ENCODE measurements at regions not wholly inside any gene's neighbourhood (a gene's known extent, or its start where the extent isn't known, plus 50 kb on each side); places are given as distances from the start of the nearest gene placed in this dataset.

DNA sequence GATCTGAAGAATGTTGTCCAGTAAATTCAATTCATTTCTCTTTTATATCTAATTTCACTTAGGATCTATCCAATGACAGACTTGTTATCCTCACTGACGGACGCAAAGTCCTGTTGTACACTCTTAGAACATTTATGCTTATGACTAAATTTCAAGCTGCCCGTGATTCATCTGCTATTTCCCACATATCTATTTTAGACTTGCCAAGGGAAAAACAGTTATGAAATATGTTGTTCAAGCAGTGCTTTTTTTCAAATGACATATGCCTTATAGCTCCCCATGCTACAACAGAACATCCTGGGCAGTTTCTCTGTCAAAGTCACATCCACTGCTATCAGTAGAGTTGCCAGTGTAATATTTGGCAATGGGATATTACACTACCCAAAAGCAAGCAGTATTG, 94.2 kb upstream of the CBLN2 start:
- H3K4me3 ChIP-seq (ENCODE audit: control insufficient read depth, low read depth, low read length): no peak overlapping the region
- TF ChIP-seq, protein P1, sequence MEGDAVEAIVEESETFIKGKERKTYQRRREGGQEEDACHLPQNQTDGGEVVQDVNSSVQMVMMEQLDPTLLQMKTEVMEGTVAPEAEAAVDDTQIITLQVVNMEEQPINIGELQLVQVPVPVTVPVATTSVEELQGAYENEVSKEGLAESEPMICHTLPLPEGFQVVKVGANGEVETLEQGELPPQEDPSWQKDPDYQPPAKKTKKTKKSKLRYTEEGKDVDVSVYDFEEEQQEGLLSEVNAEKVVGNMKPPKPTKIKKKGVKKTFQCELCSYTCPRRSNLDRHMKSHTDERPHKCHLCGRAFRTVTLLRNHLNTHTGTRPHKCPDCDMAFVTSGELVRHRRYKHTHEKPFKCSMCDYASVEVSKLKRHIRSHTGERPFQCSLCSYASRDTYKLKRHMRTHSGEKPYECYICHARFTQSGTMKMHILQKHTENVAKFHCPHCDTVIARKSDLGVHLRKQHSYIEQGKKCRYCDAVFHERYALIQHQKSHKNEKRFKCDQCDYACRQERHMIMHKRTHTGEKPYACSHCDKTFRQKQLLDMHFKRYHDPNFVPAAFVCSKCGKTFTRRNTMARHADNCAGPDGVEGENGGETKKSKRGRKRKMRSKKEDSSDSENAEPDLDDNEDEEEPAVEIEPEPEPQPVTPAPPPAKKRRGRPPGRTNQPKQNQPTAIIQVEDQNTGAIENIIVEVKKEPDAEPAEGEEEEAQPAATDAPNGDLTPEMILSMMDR (IDR thresholded peaks at IDR 0.05; ENCODE audit: control insufficient read depth, insufficient read depth, low read depth, low read length, missing control alignments): no peak
- no peak for DNase-seq (ENCODE audit: low read depth)

DNA sequence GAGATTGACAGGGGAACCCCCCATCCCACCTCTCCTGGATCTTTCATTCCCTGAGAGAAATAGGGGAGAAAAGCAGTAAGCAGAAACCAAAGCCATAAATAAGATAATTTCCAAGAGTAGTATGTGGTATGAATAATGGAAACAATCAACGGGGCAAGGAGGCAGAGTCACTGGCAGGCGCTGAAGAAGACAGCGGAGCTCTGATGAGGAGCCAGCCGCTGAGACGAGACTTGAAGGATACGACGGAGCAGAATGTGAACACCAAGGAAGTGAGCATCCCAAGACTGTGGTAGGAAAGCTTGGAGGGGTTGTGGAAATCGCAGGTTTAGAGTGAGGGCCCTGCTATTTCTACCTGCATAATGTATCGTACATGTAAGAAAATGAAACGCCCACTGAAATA, 93.6 kb upstream of the CBLN2 start:
- no peak for DNase-seq (ENCODE audit: low read depth)
- TF ChIP-seq, protein P1 (IDR thresholded peaks at IDR 0.05; ENCODE audit: control insufficient read depth, insufficient read depth, low read depth, low read length, missing control alignments): no peak
- H3K4me3 ChIP-seq (ENCODE audit: control insufficient read depth, low read depth, low read length): no peak overlapping the region

DNA sequence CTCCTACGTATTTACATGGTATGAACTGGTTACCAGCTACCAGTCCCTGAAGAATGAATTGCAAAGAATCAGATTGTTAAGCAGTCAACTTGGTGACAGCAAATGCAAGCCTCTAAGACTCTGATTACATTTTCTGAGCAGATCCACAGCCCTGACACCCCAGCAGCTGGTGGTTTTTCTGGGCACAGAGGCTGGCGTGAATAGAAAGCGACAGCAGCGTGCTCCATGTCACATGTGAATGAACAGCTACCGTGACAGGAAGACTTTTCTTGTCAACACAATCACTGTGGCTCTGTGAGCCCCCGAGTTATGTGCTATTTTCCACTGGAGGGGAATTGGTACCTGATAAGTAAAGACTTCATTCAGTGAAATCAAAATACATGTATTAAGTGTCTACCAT, 93.2 kb upstream of the CBLN2 start:
- TF ChIP-seq, protein P1 (IDR thresholded peaks at IDR 0.05; ENCODE audit: control insufficient read depth, insufficient read depth, low read depth, low read length, missing control alignments): no peak
- no peak overlapping the region for H3K4me3 ChIP-seq (ENCODE audit: control insufficient read depth, low read depth, low read length)
- no peak for DNase-seq (ENCODE audit: low read depth)

DNA sequence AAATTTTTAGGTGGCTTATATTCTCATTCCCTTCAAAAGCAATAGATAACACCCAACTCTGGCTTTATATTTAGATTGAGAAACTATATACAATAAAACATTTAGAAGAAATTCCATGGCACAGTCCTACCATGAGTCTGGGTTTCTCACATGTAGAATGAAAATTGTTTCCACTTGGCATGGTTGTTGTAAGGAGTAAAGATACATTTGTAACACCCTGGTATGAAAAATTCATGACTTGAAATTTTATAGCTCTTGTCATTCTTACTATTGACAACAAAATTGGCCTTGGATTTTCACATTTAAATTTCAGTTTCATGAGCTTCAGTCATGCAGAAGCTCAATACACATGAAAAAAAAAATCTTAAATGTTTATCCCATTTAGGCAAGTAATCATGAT, 92.5 kb upstream of the CBLN2 start:
- no peak overlapping the region for H3K4me3 ChIP-seq (ENCODE audit: control insufficient read depth, low read depth, low read length)
- TF ChIP-seq, protein P1 (IDR thresholded peaks at IDR 0.05; ENCODE audit: control insufficient read depth, insufficient read depth, low read depth, low read length, missing control alignments): no peak
- DNase-seq (ENCODE audit: low read depth): no peak

- TF ChIP-seq, protein P1 (IDR thresholded peaks at IDR 0.05; ENCODE audit: control insufficient read depth, insufficient read depth, low read depth, low read length, missing control alignments): no peak
- H3K4me3 ChIP-seq (ENCODE audit: control insufficient read depth, low read depth, low read length): no peak overlapping the region
- no peak for DNase-seq (ENCODE audit: low read depth)
These were observed 90.4 kb upstream of the CBLN2 start for GRCh38 chr18:72634500-72634899.

DNA sequence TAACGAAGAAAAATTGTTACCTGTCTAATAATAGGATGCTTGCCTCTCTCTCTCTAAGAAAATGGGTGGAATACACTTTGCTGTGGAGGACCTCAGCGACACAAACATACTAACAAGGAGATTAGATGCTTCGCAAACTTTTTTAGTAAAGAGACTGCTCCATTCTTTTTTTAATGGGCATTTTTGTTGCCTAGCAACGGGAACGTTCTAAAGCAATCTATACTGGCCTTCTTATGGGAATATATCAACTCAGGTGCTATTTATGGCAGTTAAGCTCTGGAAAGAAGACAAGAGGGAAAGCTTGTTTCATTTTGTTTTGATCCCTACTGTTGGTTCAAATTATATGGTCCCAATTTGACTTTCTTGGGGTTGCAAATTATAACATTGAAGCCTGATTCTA, 86.8 kb upstream of the CBLN2 start:
- TF ChIP-seq, protein P1 (IDR thresholded peaks at IDR 0.05; ENCODE audit: control insufficient read depth, insufficient read depth, low read depth, low read length, missing control alignments): no peak
- no peak for DNase-seq (ENCODE audit: low read depth)
- H3K4me3 ChIP-seq (ENCODE audit: control insufficient read depth, low read depth, low read length): no peak overlapping the region

- TF ChIP-seq, protein P1 (IDR thresholded peaks at IDR 0.05; ENCODE audit: control insufficient read depth, insufficient read depth, low read depth, low read length, missing control alignments): no peak
- no peak for DNase-seq (ENCODE audit: low read depth)
- H3K4me3 ChIP-seq (ENCODE audit: control insufficient read depth, low read depth, low read length): no peak overlapping the region
These were observed 79.3 kb upstream of the CBLN2 start for GRCh38 chr18:72623444-72623843.

Measured in AG09309 (cell line).